Upper lobe of left lung (tissue), 6 donors: ENCODE measurements at regions not wholly inside any gene's neighbourhood (a gene's known extent, or its start where the extent isn't known, plus 50 kb on each side); places are given as distances from the start of the nearest gene placed in this dataset.

Experiments
- ATAC-seq, 2 donors: fragments of 200-7000 bp; cut with Tn5 transposase; one replicate each; pipeline ENCODE4 v1.9.1; 2022; ENCODE audit warnings: mild to moderate bottlenecking in 2 of 2, moderate library complexity in 2 of 2; ENCODE audit not compliant: low FRiP score in 2 of 2
- DNase-seq, 2 donors: peaks; one replicate each; pipeline ENCODE4 v3.0.0-alpha.2; 2019 to 2020
- H3K27ac ChIP-seq, 4 donors: fragments of 200-600 bp; sonication (generic); one replicate each; pipeline ENCODE4 v1.5.1; 2016 to 2019
- H3K27me3 ChIP-seq, 4 donors: fragments of 200-600 bp; sonication (generic); one replicate each; pipeline ENCODE4 v1.5.1; 2017 to 2019
- H3K36me3 ChIP-seq, 4 donors: fragments of 200-600 bp; sonication (generic); one replicate each; pipeline ENCODE4 v1.5.1; 2016 to 2019
- H3K4me1 ChIP-seq, 4 donors: fragments of 200-600 bp; sonication (generic); one replicate each; pipeline ENCODE4 v1.5.1; 2018 to 2019
- H3K4me3 ChIP-seq, 4 donors: fragments of 200-600 bp; sonication (generic); one replicate each; pipeline ENCODE4 v1.5.1; 2017 to 2019; ENCODE audit warnings: mild to moderate bottlenecking in 2 of 4, moderate library complexity in 1 of 4
- H3K9me3 ChIP-seq, 4 donors: fragments of 200-600 bp; sonication (generic); one replicate each; pipeline ENCODE4 v1.5.1; 2018 to 2019
- EP300 ChIP-seq, 4 donors: sonication (generic); formaldehyde crosslinking; IDR thresholded peaks; one replicate each; pipeline ENCODE4 v1.5.1; 2017; ENCODE audit warnings: antibody characterized with exemption in 4 of 4, control low read depth in 2 of 4
- POLR2A ChIP-seq, 4 donors: fragments of 450-650 bp; IDR thresholded peaks; one replicate each; pipeline ENCODE4 v1.5.1; 2016 to 2017; ENCODE audit warnings: antibody characterized with exemption in 4 of 4, mild to moderate bottlenecking in 2 of 4
- POLR2AphosphoS5 ChIP-seq, 2 donors: sonication (generic); formaldehyde crosslinking; IDR thresholded peaks; one replicate each; pipeline ENCODE4 v1.5.1; 2017; ENCODE audit warnings: antibody characterized with exemption in 2 of 2
- WGBS, 2 donors: methylation state at CpG; one replicate each; pipeline ENCODE4 v1.1.5; 2017 to 2018; 5-methylcytosine and 5-hydroxymethylcytosine counted together
- TF ChIP-seq, protein P1 (sequence below), 6 experiments: fragments of 450-650 bp in 4 of 6; fragments of 200-600 bp in 2 of 6; sonication (generic) in 2 of 6; IDR thresholded peaks; one replicate each; pipeline ENCODE4 v1.5.1; 2016 to 2019; ENCODE audit warnings: antibody characterized with exemption in 6 of 6
- donor health status: DM: no; HTN: no; CAD: no; lungs with moderate emphysema.
- donor health status: DM: no; HTN: yes; CAD: no; lungs with severe emphysema.

- Histone ChIP-seq H3K4me1 (peaks cover 51 to 68% (median 58%) of the 10 kb centered on the region in 4 donors), H3K27me3 (no peaks in the 10 kb centered on the region), H3K9me3 (no peaks in the 10 kb centered on the region), H3K27ac (peak overlapping the region; percentile 37 to 82 (median 58)), H3K36me3 (no peaks in the 10 kb centered on the region), H3K4me3 (no peak overlapping the region)
- TF ChIP-seq POLR2AphosphoS5 (IDR thresholded peaks at IDR 0.05), result peak; percentile 46 to 57
- TF ChIP-seq, protein P1, sequence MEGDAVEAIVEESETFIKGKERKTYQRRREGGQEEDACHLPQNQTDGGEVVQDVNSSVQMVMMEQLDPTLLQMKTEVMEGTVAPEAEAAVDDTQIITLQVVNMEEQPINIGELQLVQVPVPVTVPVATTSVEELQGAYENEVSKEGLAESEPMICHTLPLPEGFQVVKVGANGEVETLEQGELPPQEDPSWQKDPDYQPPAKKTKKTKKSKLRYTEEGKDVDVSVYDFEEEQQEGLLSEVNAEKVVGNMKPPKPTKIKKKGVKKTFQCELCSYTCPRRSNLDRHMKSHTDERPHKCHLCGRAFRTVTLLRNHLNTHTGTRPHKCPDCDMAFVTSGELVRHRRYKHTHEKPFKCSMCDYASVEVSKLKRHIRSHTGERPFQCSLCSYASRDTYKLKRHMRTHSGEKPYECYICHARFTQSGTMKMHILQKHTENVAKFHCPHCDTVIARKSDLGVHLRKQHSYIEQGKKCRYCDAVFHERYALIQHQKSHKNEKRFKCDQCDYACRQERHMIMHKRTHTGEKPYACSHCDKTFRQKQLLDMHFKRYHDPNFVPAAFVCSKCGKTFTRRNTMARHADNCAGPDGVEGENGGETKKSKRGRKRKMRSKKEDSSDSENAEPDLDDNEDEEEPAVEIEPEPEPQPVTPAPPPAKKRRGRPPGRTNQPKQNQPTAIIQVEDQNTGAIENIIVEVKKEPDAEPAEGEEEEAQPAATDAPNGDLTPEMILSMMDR (IDR thresholded peaks at IDR 0.05), result no peak
- peak in 1 of 4 donors; percentile 76 for TF ChIP-seq EP300 (IDR thresholded peaks at IDR 0.05)
- peak; percentile 59 to 75 for ATAC-seq
- DNase-seq, result no peak
- WGBS, 2 donors, result 30 to 36% methylated on average over 4 of the region's 4 CpGs
These were observed 229.4 kb downstream of the ALDH8A1 start for GRCh38 chr6:134720353-134721059.

DNA sequence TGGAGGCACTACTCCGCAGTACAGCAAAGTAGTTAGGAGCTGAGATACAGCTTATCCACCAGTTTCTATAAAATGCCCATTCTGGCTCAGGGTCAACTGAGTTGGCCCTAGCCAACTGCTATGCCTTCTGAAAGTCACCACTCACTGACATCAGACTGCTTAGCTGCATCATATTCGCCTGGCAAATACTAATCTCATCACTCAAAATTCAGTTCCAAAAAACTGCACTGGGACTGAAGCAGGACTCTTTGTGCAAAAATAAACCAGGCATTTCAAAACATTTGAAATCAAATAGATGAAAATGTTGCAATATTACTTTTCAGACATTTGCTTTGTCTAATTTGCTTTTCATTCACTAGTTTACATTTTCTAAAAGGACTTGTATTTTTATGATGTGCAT, 230.0 kb downstream of the ALDH8A1 start:
- Histone ChIP-seq H3K36me3 (no peaks in the 10 kb centered on the region), H3K27me3 (no peaks in the 10 kb centered on the region), H3K4me3 (no peak overlapping the region), H3K27ac (peak overlapping the region; percentile 37 to 82 (median 58)), H3K9me3 (no peaks in the 10 kb centered on the region), H3K4me1 (peaks cover 50 to 68% (median 60%) of the 10 kb centered on the region in 4 donors)
- DNase-seq, result no peak
- WGBS, 2 donors, result 65 to 67% methylated on average over 2 of the region's 2 CpGs
- TF ChIP-seq POLR2A (IDR thresholded peaks at IDR 0.05), result peak in 1 of 4 donors; percentile 20
- TF ChIP-seq, protein P1 (IDR thresholded peaks at IDR 0.05), result no peak
- no peak for ATAC-seq

DNA sequence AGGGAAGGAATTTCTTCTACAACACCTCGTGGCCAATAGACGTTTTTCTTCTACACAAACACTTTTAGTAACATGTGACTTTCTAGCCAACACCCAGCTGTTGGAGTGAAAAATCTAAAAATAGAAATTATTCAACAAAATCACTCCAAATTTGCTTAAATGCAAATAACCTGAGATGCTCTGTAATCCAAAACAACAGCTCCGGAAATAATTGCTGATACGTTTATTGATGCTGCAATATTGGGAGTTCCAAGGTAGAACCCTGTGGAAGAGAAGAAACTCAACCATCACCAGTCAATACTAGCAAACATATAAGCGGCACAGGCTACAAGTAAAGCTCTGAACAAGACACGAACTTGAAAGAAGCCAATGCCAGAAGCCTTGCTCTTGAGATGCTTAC, 230.6 kb downstream of the ALDH8A1 start:
- no peak overlapping the region for H3K4me3 ChIP-seq
- H3K27ac ChIP-seq, result peak overlapping the region; percentile 37 to 82 (median 58)
- H3K4me1 ChIP-seq, result peaks cover 52 to 69% (median 61%) of the 10 kb centered on the region in 4 donors
- TF ChIP-seq POLR2A (IDR thresholded peaks at IDR 0.05) (no peak), POLR2AphosphoS5 (IDR thresholded peaks at IDR 0.05) (no peak)
- TF ChIP-seq, protein P1 (IDR thresholded peaks at IDR 0.05), result no peak
- ATAC-seq, result no peak
- H3K9me3 ChIP-seq, result no peaks in the 10 kb centered on the region
- DNase-seq, result no peak
- WGBS, 2 donors, result 70 to 71% methylated on average over 6 of the region's 6 CpGs
- no peaks in the 10 kb centered on the region for H3K36me3 ChIP-seq
- no peaks in the 10 kb centered on the region for H3K27me3 ChIP-seq

DNA sequence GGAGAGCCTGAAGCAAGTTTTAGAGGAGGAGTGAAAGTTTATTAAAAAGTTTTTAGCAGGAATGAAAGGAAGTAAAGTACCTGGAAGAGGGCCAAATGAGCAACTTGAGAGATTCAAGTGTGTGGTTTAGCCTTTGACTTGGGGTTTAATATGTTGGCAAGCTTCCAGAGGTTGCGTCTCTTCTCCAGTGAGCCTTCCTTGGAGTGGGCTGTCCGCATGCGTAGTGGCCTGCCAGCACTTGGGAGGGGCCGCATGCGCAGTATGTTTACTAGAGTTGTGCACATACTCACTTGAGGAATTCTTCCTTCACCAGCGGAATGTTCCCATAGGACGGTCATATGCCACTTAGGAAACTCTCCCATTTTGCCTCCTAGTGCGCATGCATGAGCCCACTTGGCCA, 235.2 kb downstream of the ALDH8A1 start:
- H3K4me3 ChIP-seq, result peak overlapping the region in 3 of 4 donors; percentile 6 to 13 (median 7)
- H3K36me3 ChIP-seq, result no peaks in the 10 kb centered on the region
- peaks cover 27 to 40% (median 31%) of the 10 kb centered on the region in 4 donors for H3K4me1 ChIP-seq
- TF ChIP-seq EP300 (IDR thresholded peaks at IDR 0.05) (peak in 1 of 4 donors; percentile 27), POLR2A (IDR thresholded peaks at IDR 0.05) (no peak)
- 35 to 38% methylated on average over 6 to 8 of the region's 8 CpGs for WGBS, 2 donors
- DNase-seq (peak; percentile 85 to 89), ATAC-seq (peak; percentile 53 to 87)
- no peaks in the 10 kb centered on the region for H3K27me3 ChIP-seq
- peak overlapping the region; percentile 48 to 75 (median 66) for H3K27ac ChIP-seq
- no peaks in the 10 kb centered on the region for H3K9me3 ChIP-seq

DNA sequence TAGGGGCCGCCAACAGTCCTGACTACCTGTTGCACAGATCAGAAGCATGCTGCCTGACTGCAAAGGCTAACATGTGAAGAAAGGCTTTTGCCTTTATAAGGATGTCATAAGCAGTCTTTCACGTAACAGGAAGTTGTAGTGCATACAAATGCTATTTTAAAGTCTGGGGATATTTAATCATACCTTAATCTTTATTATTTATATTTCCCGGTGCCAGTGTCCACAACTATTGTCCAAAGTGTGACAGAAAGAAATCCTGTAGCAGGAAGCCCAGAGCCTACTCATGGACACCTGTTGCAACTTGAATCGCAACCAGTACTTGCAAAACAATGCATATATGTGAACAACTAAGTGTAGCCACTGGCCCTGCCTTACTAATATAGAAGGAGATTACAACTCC, 235.8 kb downstream of the ALDH8A1 start:
- TF ChIP-seq POLR2AphosphoS5 (IDR thresholded peaks at IDR 0.05) (peak in 1 of 2 donors; percentile 27), EP300 (IDR thresholded peaks at IDR 0.05) (peak in 1 of 4 donors; percentile 61), POLR2A (IDR thresholded peaks at IDR 0.05) (no peak)
- TF ChIP-seq, protein P1 (IDR thresholded peaks at IDR 0.05), result no peak
- 34 to 40% methylated on average over 4 of the region's 4 CpGs for WGBS, 2 donors
- H3K4me3 ChIP-seq, result peak overlapping the region in 3 of 4 donors; percentile 6 to 13 (median 7)
- DNase-seq (no peak), ATAC-seq (peak; percentile 23 to 73)
- H3K27ac ChIP-seq, result peak overlapping the region; percentile 48 to 75 (median 66)
- peaks cover 22 to 35% (median 26%) of the 10 kb centered on the region in 4 donors for H3K4me1 ChIP-seq
- no peaks in the 10 kb centered on the region for H3K9me3 ChIP-seq
- H3K27me3 ChIP-seq, result no peaks in the 10 kb centered on the region
- no peaks in the 10 kb centered on the region for H3K36me3 ChIP-seq
